Common myeloid progenitor, CD34-positive (primary cell): ENCODE measurements at regions not wholly inside any gene's neighbourhood (a gene's known extent, or its start where the extent isn't known, plus 50 kb on each side); places are given as distances from the start of the nearest gene placed in this dataset.

ENCODE experiments used
- CTCF ChIA-PET: fragments of 350-600 bp; sonication (Branson Sonifier 250); formaldehyde crosslinking; loops from one replicate; lab custom pipeline; 2021; ENCODE audit warnings: antibody characterized with exemption; lab: Charles Lee
- POLR2A ChIA-PET: fragments of 350-600 bp; sonication (Branson Sonifier 250); formaldehyde crosslinking; loops from one replicate; lab custom pipeline; 2021; ENCODE audit warnings: antibody characterized with exemption; lab: Charles Lee
- DNase-seq, 3 donors: peaks; one replicate each; pipeline versions ENCODE4 v3.0.0 to v3.0.0-alpha.2; 2013
- H3K27ac ChIP-seq, 2 experiments: 1 replicate in 1 of 2; 2 replicates in 1 of 2; pipeline ENCODE4 v1.7.0; 2013; ENCODE audit warnings: inconsistent platforms in 2 of 2, low read length in 2 of 2, mild to moderate bottlenecking in 2 of 2, low read depth in 1 of 2, moderate library complexity in 1 of 2; ENCODE audit not compliant: severe bottlenecking in 2 of 2, insufficient read depth in 1 of 2, poor library complexity in 1 of 2
- H3K27me3 ChIP-seq, 5 experiments: replicated peaks in 2 of 5; 1 replicate in 3 of 5; 2 replicates in 2 of 5; pipeline versions ENCODE4 v1.6.1 to v1.7.0; 2013; ENCODE audit warnings: low read length in 4 of 5, mild to moderate bottlenecking in 2 of 5, moderate library complexity in 2 of 5, inconsistent platforms in 1 of 5; ENCODE audit not compliant: insufficient read depth in 5 of 5, control insufficient read depth in 4 of 5
- H3K36me3 ChIP-seq, 4 experiments: 1 replicate in 2 of 4; 2 replicates in 2 of 4; pipeline versions ENCODE4 v1.6.1 to v1.7.0; 2013; ENCODE audit warnings: low read length in 3 of 4, control low read depth in 1 of 4, mild to moderate bottlenecking in 1 of 4; ENCODE audit not compliant: control insufficient read depth in 4 of 4, insufficient read depth in 4 of 4
- H3K4me1 ChIP-seq, 4 experiments: 1 replicate in 3 of 4; 2 replicates in 1 of 4; pipeline versions ENCODE4 v1.6.1 to v1.7.1; 2013; ENCODE audit warnings: low read length in 3 of 4, mild to moderate bottlenecking in 3 of 4, control low read depth in 1 of 4, inconsistent platforms in 1 of 4, moderate library complexity in 1 of 4; ENCODE audit not compliant: control insufficient read depth in 4 of 4, insufficient read depth in 4 of 4; ENCODE audit errors: control extremely low read depth in 1 of 4
- H3K4me3 ChIP-seq, 7 experiments: 1 replicate in 4 of 7; 2 replicates in 3 of 7; pipeline versions ENCODE4 v1.5.1 to v1.7.0; 2013; ENCODE audit warnings: mild to moderate bottlenecking in 7 of 7, low read length in 6 of 7, moderate library complexity in 6 of 7, inconsistent platforms in 2 of 7, low read depth in 2 of 7, control low read depth in 1 of 7; ENCODE audit not compliant: insufficient read depth in 4 of 7, control insufficient read depth in 1 of 7; ENCODE audit errors: extremely low read depth in 1 of 7
- H3K9me3 ChIP-seq, 5 experiments: 1 replicate in 4 of 5; 2 replicates in 1 of 5; pipeline versions ENCODE4 v1.6.1 to v1.7.1; 2013; ENCODE audit warnings: low read length in 4 of 5, mild to moderate bottlenecking in 2 of 5, inconsistent platforms in 1 of 5, low read depth in 1 of 5, moderate library complexity in 1 of 5; ENCODE audit not compliant: control insufficient read depth in 4 of 5, insufficient read depth in 2 of 5; ENCODE audit errors: control extremely low read depth in 1 of 5
- WGBS: methylation state at CpG from one replicate; pipeline ENCODE4 v1.1.5; 2013; ENCODE audit not compliant: insufficient coverage; 5-methylcytosine and 5-hydroxymethylcytosine counted together

- no peak for DNase-seq
- no peak overlapping the region for H3K4me3 ChIP-seq
- peaks cover 0 to 11% (median 5%) of the 10 kb centered on the region in 5 experiments for H3K27me3 ChIP-seq
- ChIA-PET POLR2A (no interaction called here), CTCF (no interaction called here)
- WGBS = 97% methylated on average over 17 of the region's 21 CpGs
- no peak overlapping the region for H3K27ac ChIP-seq
- peaks cover 0 to 3% (median 0%) of the 10 kb centered on the region in 5 experiments for H3K9me3 ChIP-seq
- no peaks in the 10 kb centered on the region for H3K36me3 ChIP-seq
- H3K4me1 ChIP-seq = no peaks in the 10 kb centered on the region
Observed at GRCh38 chr2:217066510-217067270, 206.8 kb upstream of the TNP1 start.

- ChIA-PET CTCF (no interaction called here), POLR2A (no interaction called here)
- 93% methylated on average over 2 of the region's 7 CpGs for WGBS
- Histone ChIP-seq H3K36me3 (no peaks in the 10 kb centered on the region), H3K4me3 (no peak overlapping the region), H3K4me1 (no peaks in the 10 kb centered on the region), H3K27ac (no peak overlapping the region), H3K9me3 (peaks cover 0 to 3% (median 0%) of the 10 kb centered on the region in 5 experiments), H3K27me3 (peaks cover 0 to 11% (median 5%) of the 10 kb centered on the region in 5 experiments)
- no peak for DNase-seq
Observed at GRCh38 chr2:217065695-217066405, 206.0 kb upstream of the TNP1 start.

DNA sequence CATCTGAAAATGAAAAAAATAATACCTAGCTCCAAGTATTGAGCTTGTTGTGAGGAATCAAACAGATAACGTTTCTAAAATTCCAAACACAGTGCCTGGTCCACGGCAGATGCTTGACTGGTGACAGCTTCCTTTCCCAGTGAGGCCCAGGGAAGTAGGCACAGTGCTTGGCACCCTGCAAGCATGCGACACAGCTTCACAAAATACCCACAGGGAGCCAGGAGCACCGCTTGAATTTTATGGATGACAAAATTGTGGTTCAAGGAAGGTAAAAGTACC is 205.1 kb upstream of the TNP1 start:
- no peak overlapping the region for H3K27ac ChIP-seq
- peaks cover 0 to 3% (median 0%) of the 10 kb centered on the region in 5 experiments for H3K9me3 ChIP-seq
- no peak overlapping the region for H3K4me3 ChIP-seq
- H3K27me3 ChIP-seq = peaks cover 0 to 11% (median 5%) of the 10 kb centered on the region in 5 experiments
- DNase-seq = no peak
- POLR2A ChIA-PET = no interaction called here
- CTCF ChIA-PET = no interaction called here
- H3K36me3 ChIP-seq = no peaks in the 10 kb centered on the region
- WGBS = 50% methylated on average over 2 of the region's 4 CpGs
- H3K4me1 ChIP-seq = no peaks in the 10 kb centered on the region

DNA sequence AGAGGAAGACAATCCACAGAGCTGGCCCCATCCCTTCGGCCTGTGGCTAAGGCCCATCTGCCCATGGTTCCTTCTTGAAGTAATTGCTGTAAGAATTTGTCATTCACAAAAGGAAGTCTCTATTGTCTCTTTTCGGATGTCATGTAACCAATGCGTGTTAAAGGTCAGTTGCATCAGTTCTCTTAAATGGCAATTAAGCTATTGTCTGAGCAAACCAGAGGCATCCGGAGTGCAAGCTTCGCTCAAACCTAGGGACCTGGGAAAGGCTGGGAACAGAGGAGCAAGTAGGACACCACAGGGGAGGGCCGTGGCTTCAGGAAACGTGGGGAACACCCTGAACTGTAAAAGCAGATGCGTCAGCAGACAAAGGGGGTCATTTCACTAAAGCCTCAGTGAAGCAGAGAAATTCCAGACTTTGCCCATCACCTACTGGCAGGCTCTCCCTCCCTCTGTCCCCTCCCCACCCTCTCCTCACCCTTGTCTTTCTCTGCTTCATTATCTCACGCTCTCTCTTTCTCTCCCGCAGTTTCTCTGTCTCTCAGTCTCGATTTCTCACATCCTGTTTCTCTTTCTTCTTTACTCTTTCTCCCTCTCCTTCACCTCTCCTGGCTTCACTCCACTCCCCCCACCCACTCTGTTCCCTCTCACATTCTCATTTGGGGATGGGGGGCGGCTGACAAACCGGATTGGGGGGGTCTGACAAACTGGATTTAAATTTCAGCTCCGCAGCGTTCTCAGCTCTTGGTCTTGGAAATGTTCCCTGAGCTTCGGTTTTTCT is 204.6 kb upstream of the TNP1 start:
- Histone ChIP-seq H3K27ac (no peak overlapping the region), H3K4me3 (no peak overlapping the region), H3K36me3 (no peaks in the 10 kb centered on the region), H3K9me3 (peaks cover 0 to 3% (median 0%) of the 10 kb centered on the region in 5 experiments), H3K4me1 (no peaks in the 10 kb centered on the region), H3K27me3 (peaks cover 0 to 11% (median 6%) of the 10 kb centered on the region in 5 experiments)
- no peak for DNase-seq
- CTCF ChIA-PET = no interaction called here
- 66% methylated on average over 15 of the region's 16 CpGs for WGBS
- POLR2A ChIA-PET = no interaction called here

GRCh38 chr2:217063238-217063755 is 203.4 kb upstream of the TNP1 start:
- ChIA-PET POLR2A (no interaction called here), CTCF (no interaction called here)
- DNase-seq = no peak
- Histone ChIP-seq H3K36me3 (no peaks in the 10 kb centered on the region), H3K27me3 (peaks cover 0 to 11% (median 6%) of the 10 kb centered on the region in 5 experiments), H3K27ac (no peak overlapping the region), H3K9me3 (peaks cover 0 to 3% (median 0%) of the 10 kb centered on the region in 5 experiments), H3K4me1 (no peaks in the 10 kb centered on the region), H3K4me3 (no peak overlapping the region)
- 95% methylated on average over 5 of the region's 5 CpGs for WGBS

DNA sequence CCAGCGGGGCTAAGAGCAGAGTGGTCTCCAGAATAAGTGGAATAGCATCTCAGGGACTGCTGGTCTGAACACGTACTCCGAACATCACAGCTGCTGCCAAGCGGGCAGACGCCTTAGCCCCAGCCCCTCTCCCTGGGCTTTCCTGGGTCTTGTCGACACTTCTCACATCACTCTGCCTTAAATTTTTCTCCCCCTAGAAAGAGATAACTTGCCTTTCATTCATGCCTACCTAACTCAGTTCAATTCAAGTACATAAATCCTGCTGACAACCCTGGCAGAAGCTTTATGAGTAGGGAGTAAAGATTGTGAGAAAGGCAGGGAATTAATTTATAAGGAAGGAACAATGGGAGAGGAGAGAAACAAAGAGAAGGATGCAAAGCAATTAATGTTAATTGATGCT is 202.9 kb upstream of the TNP1 start:
- ChIA-PET CTCF (interaction anchor here (1.2 kb wide), 1 partner anchor 18 kb away, joined by 3 read pairs; no protein-coding TSS in a partner anchor), POLR2A (no interaction called here)
- H3K4me1 ChIP-seq = no peaks in the 10 kb centered on the region
- 97% methylated on average over 5 of the region's 6 CpGs for WGBS
- H3K27ac ChIP-seq = no peak overlapping the region
- H3K27me3 ChIP-seq = peaks cover 0 to 11% (median 6%) of the 10 kb centered on the region in 5 experiments
- no peaks in the 10 kb centered on the region for H3K36me3 ChIP-seq
- DNase-seq = no peak
- no peak overlapping the region for H3K4me3 ChIP-seq
- peaks cover 0 to 3% (median 0%) of the 10 kb centered on the region in 5 experiments for H3K9me3 ChIP-seq
